ENCODE measurements at regions not wholly inside any gene's neighbourhood (a gene's known extent, or its start where the extent isn't known, plus 50 kb on each side); places are given as distances from the start of the nearest gene placed in this dataset.
"Not testable (repeated sequence)": the region's sequence is repeated elsewhere in the genome, so short reads cannot be mapped to it uniquely, and the experiment has no call there.

- peak; percentile 83 for DNase-seq (ENCODE audit: low read depth)
These were observed 119.1 kb upstream of the ADAMTS9 start for GRCh38 chr3:64806668-64807605.

GRCh38 chr3:64805978-64806377 lies 118.2 kb upstream of the ADAMTS9 start:
- DNase-seq (ENCODE audit: low read depth) = no peak

- DNase-seq (ENCODE audit: low read depth) = no peak
These were observed 117.4 kb upstream of the ADAMTS9 start for GRCh38 chr3:64805248-64805647.

GRCh38 chr3:64803469-64803868 lies 115.7 kb upstream of the ADAMTS9 start:
- DNase-seq (ENCODE audit: low read depth) = no peak

- no peak for DNase-seq (ENCODE audit: low read depth)
These were observed 114.7 kb upstream of the ADAMTS9 start for GRCh38 chr3:64802460-64802859.

- DNase-seq (ENCODE audit: low read depth) = no peak
These were observed 114.1 kb upstream of the ADAMTS9 start for GRCh38 chr3:64801856-64802255.

GRCh38 chr3:64799606-64800005 lies 111.8 kb upstream of the ADAMTS9 start:
- no peak for DNase-seq (ENCODE audit: low read depth)

GRCh38 chr3:64798316-64798715 lies 110.5 kb upstream of the ADAMTS9 start:
- no peak for DNase-seq (ENCODE audit: low read depth)

GRCh38 chr3:64796607-64797399 lies 109.0 kb upstream of the ADAMTS9 start:
- peak; percentile 53 for DNase-seq (ENCODE audit: low read depth)

GRCh38 chr3:64792445-64792844 lies 104.6 kb upstream of the ADAMTS9 start:
- DNase-seq (ENCODE audit: low read depth) = no peak

- no peak for DNase-seq (ENCODE audit: low read depth)
These were observed 101.3 kb upstream of the ADAMTS9 start for GRCh38 chr3:64789111-64789510.

- DNase-seq (ENCODE audit: low read depth) = no peak
These were observed 95.4 kb upstream of the ADAMTS9 start for GRCh38 chr3:64783200-64783599.

- DNase-seq (ENCODE audit: low read depth) = not testable (repeated sequence)
These were observed 93.1 kb upstream of the ADAMTS9 start for GRCh38 chr3:64780923-64781322.

GRCh38 chr3:64773137-64773536 lies 85.3 kb upstream of the ADAMTS9 start:
- no peak for DNase-seq (ENCODE audit: low read depth)

- no peak for DNase-seq (ENCODE audit: low read depth)
These were observed 78.6 kb upstream of the ADAMTS9 start for GRCh38 chr3:64766440-64766839.

- DNase-seq (ENCODE audit: low read depth) = no peak
These were observed 78.1 kb upstream of the ADAMTS9 start for GRCh38 chr3:64765947-64766346.

GRCh38 chr3:64764386-64764929 lies 76.7 kb upstream of the ADAMTS9 start:
- no peak for DNase-seq (ENCODE audit: low read depth)

- DNase-seq (ENCODE audit: low read depth) = no peak
These were observed 76.2 kb upstream of the ADAMTS9 start for GRCh38 chr3:64763980-64764379.

GRCh38 chr3:64761729-64762128 lies 73.9 kb upstream of the ADAMTS9 start:
- DNase-seq (ENCODE audit: low read depth) = no peak

GRCh38 chr3:64760258-64760657 lies 72.5 kb upstream of the ADAMTS9 start:
- no peak for DNase-seq (ENCODE audit: low read depth)

GRCh38 chr3:64759811-64760210 lies 72.0 kb upstream of the ADAMTS9 start:
- DNase-seq (ENCODE audit: low read depth) = peak; percentile 32

- DNase-seq (ENCODE audit: low read depth) = no peak
These were observed 68.7 kb upstream of the ADAMTS9 start for GRCh38 chr3:64756398-64756986.

All from renal cortical epithelial cell (primary cell).